ENCODE measurements at regions not wholly inside any gene's neighbourhood (a gene's known extent, or its start where the extent isn't known, plus 50 kb on each side); places are given as distances from the start of the nearest gene placed in this dataset.

DNA sequence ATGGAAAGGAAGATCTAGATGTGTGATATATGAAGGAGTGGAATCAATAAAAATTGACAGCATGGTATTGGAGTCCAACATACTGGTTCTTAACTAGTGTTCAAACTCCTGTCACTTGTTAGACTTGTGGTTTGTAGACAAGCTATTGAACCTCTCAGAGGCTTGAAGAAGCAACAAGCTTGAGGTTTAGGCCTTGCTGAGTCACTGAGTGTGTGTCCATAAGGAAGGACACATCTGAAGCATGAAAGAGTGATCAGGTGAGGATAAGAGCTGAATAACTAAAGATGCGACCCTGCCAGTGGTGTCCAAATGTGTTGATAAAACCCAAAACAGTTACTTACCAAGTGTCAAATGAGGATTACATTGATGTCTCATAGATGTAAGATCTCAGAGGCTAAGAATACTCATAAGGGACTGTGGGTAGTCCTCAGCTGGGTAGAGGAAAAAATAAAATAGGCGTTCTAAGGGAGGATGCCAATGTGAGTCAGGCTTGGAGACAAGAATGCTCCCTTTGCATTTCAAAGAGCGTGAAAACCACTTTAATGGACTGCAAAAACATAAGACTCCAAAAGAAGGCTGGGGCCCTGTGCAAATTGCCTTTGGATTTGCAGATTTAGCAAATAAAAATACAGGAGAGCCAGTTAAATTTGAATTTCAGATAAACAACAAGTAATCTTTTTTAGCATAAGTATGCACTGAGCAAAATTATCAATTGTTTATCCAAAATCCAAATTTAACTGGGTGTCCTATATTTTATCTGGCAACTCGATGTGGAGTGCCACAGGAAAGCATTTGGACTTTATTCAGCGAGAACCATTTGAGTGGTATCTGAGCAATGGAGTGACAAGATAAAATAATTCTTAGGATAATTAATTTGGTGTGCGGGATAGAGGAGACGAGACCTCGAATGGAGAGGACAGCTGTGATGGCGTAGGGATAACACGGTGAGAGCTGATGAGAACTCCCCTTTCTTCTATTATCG is 757.3 kb upstream of the WWC1 start:
- intact Hi-C loops (cut with micrococcal nuclease), result no loop called here

DNA sequence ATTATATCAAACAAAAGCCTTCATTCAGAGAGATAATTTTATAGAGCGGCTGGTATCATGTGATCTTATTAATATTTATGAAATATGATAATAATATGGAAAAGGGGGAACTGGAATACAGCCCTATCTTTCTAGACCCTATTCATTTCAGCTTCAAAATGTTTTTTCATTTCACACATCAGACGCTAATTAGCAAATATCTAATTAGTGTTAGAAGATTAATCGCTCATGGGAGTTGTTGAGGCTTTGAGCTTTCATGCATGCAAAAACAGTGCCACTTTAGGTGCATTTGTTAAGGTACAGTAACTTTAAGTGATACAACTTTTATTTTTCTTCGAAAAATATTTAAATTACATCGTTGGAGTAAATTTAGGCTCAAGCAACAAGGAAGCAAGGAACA is 751.7 kb upstream of the WWC1 start:
- intact Hi-C loops (cut with micrococcal nuclease), result no loop called here

DNA sequence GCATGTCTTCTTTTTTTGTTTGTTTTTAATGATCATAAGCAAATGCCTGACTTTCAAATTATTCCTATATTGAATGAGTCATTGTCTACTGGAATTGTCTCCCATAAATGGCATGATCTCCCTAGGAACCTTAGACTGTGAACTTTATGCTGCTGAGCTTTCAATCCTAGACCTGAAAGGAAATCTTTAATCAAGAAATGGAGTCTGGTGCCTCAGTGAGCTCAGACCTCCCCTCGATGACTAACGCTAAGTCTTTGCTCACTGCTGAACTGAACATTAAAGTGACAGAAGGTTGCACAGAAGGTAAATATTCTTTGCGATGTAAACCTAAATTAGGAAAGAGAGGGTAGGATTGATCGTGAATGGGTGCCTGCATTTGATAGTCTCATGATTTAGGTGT is 745.2 kb upstream of the WWC1 start:
- intact Hi-C loops (cut with micrococcal nuclease), result no loop called here

DNA sequence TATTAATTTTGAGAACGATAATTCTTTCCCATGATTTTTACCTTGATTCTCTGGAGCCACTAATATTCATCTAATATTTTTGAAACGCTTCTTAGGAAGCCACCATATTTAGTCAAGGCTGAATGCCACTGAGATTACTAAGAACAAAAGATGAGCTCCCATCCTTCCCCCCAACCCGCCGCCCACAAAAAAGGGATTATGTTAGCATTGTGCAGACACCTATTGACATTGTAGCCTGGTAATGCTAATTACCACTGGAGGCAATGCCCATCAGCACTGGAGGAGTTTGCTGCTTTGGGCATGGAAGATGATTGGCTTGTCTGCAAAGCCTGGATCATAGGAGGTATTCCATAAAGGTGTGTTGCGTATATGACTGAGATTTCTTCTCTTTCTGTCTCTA is 739.1 kb upstream of the WWC1 start:
- intact Hi-C loops (cut with micrococcal nuclease), result no loop called here

DNA sequence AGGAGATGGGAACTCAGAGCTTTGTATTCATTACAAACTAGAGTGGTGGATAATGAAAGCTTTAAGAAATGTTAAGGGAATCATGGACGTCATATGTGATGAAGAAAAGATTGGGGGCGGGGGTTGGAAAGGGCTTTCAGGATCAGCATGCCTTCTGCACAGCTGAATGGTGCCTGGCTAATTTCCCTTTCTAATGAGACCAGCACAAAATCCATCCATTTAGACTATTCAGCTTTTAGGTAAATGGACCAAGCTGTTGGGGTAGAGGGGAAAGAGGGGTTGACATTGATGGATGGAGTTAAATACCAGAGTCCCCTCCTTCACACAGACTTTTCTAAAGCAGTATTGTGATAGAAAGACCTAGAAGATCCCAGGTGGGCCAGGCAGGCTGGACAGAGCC is 737.9 kb upstream of the WWC1 start:
- intact Hi-C loops (cut with micrococcal nuclease), result no loop called here

DNA sequence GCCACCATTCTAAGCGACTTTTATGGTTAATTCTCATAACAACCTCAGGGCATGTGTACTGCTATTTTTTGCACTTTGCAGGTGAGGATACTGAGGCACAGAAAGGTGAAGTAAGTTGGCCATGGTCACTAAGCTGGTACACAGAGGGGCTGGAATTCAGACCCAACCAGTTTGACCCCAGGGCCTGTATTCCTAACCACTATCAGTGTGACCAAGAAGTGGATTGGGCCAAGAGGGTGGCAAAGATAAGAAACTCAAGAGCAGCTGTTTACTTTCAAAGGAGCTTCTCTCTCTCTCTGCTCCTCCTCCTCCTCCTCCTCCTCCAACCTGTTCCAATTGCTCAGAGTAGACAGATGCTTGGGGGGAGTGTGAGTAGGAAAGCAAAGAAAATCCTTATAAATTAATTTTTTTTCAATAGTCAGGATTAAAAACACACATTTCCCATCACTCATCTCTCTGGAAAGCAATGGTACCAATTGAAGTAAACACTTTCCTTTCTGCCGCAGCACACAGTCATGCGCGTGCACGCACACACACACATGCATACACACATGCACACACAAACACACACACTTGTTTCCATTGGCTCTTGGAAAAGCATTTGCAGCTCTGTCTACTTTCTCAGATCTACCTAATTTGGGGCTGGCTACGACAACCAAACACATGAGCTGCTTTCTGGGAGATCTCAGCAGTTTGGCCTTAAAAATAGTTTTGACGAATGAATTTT is 736.7 kb upstream of the WWC1 start:
- intact Hi-C loops (cut with micrococcal nuclease), result no loop called here

DNA sequence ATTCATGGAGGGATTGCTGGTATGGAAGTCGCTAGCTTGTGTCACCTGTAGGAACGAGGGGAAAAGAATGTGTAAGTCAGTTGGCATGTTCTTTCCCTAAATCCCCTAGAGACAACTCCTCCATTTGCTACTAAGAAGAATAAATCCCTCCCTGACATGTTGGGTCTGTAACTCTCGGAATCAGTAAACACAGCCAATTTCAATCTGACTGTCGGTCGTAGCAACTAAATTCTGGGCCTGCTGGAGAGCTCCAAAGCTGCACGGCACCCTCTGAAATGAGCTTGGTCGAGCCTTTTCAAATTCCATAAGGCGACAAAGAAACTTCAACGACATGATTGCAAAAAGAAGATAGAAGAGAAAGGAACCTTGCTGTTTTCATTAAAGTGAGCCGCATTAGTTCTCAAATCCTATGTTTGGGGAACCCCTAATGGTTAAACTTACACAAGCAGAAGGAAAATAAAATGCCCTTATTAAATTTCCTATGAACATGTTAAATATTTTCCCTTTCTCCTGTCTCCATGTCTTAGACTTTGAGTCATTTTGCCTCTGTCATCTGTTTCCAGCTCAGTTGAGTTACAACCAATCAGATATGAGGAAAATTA is 735.8 kb upstream of the WWC1 start:
- intact Hi-C loops (cut with micrococcal nuclease), result no loop called here

DNA sequence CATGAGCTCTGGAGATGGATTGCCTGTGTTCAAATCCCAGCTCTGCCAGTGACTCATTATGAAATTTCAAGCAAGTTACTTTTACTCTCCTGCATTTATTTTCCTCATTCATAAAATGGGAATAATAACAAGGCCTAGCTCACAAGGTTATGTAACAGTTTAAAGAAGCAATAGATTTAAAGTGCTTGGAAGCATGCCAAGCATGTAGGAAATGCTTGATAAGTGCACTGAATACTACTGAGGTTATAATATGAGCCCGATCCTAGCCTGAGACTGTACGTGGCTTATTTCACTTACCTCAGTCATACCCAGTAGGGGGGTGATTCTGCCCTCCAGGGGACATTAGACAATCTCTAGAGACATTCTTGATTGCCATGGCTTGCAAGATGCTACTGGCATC is 734.1 kb upstream of the WWC1 start:
- intact Hi-C loops (cut with micrococcal nuclease), result no loop called here

DNA sequence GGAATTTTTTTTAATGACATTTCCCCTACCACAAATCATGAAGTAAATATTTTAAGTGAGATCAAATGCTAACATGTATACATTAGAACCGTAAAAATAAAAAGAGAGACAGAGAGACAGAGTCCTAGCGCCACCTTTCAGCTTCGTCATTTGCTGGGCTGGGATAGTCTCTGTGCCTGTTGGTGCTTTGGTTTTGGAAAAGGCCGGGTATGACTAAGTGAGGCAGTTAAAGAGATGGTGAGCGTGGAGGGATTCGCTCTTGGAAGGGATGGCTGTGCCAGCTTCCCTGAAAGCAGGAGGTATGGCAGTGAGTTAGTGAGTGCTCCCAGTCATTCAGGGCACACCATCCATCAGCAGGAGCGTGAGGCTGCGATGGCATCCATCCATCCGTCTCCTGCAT is 729.6 kb upstream of the WWC1 start:
- intact Hi-C loops (cut with micrococcal nuclease), result no loop called here

DNA sequence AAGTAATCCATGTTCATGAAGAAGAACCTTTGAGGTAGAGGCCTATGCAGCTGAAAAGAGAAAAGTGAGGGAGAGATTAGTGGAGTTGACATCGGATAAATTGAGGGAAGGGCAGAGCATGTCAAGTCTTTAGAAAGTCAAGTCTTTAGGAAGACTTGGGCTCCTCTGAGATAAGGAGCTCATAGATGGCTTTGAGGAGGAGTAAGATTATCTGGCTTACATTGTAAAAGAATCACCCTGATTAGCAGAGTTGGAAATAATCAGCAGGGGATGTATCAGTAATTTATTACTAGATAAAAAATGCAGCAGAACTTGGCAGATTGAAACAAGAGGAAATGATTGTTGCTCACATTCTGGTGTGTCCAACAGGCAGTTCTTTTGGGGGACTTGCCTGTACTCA is 727.2 kb upstream of the WWC1 start:
- intact Hi-C loops (cut with micrococcal nuclease), result no loop called here

DNA sequence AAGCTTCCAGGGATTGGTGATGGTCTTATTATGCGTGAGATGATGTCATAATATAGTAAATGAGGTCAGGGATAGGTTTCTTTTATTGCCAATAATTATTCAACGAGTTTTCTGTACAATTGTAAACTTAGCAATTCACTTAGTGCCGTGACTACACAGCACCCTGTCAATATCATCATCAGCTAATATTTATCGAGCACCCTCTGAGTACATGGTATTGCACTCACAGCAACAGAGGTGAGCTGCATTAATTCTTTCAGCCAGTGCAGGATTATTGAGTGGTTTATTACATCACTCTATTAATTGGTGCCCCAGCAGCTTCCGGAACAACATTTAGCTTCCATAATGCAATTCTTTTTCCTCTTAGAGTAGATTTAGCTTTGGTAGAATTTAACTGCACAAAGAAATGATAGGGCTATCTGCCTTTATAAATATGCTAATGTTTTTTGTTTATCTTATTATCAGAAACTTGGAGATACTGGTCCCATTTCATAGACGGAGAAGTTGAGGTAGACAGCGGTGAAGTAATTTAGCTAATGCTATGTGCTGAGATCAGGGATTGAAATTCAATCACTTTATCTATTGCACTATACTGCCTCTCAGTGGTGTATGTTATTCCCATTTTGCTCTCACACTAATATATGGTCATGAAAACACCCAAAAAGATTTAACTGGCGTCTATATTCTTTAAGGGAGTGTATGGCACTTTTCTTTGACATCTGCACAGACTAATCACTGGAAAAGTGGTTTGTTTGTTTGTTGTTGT is 726.1 kb upstream of the WWC1 start:
- intact Hi-C loops (cut with micrococcal nuclease), result no loop called here

DNA sequence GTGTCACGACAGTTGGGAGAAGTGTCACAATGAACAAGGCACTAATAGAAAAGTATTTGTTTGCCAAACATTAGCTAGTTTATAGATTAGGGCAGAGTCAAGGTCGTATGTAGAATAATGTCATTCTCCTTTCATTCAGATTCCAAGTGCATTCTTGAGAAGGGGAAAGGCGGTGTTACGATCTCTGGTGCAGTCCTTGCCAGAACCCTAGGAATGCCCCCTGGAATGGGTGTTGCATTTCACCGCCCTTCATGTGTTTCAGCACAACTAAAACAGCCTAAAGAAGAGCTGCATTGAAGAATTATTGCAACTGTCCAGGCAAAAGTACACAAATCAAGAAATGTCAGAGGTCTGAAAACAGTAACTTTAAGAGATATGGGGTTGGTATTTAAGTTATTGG is 721.0 kb upstream of the WWC1 start:
- intact Hi-C loops (cut with micrococcal nuclease), result no loop called here

DNA sequence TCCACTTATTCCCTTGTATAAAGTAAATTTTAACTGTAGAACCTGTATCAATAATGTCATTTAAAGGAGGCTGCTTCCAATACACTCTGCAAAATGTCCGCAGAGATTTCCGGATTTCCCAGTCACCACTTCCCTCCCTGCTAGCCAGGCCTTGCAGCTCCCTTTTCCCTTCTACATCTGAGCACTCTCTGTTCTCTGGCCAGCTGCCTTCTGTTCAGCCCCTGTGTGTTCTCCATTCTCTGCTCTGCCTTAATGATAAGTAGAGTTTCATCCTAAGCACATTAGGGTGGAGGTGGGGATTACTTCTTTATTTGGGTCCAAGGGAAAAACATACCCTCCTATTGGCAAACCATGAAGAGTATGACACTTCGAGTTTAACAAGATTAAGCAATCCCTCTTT is 719.6 kb upstream of the WWC1 start:
- intact Hi-C loops (cut with micrococcal nuclease), result no loop called here

DNA sequence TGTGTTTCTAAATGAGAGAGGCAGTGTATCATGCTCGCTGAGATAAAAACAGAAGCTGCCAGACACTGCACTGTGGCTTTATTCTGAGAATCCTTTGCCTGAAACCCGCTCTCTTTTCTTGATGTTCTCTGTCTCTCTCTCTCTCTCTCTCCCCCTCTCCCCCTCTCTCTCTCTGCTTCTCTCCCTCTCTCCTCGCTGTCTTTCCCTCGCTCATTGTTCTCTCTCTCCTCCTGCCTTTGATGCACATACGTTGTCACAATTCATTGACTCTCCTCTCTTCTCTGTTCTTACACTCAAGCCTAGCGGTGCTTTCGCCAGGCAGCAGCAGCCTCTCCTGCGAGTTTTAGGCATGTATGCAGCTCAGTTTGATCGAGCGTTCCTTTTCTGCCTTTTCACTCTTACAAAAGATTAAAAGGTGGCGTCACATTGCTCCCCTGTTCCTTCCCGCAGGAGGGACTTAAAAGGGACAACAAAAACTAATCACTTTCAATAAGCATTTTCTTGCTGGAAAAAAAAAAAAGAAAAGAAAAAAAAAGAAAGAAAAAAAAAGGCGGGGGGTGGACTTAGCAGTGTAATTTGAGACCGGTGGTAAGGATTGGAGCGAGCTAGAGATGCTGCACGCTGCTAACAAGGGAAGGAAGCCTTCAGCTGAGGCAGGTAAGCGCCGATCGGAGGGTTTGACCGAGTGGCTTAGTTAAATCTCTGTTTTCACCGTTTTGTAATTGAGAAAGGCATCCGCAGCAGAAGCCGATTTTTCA is 717.9 kb upstream of the WWC1 start:
- intact Hi-C loops (cut with micrococcal nuclease), result no loop called here

DNA sequence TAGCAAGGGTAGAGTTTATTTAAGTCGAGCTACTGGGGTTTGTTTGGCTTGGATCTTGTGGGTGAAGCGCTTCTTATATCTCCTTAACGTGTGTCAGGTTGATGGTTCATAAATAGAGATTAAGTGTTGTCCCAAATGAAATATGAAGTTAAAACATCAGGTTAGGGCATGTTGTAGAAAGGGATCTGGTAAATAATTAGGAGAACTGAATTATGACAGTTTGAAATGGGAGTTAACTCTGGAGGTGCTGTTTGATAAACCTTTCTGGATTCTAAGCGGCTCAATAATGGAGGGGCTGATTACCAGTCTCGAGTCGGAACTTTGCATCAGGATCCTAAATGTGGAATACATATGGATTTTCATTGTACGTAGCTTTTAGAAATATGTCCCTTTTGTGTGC is 717.0 kb upstream of the WWC1 start:
- intact Hi-C loops (cut with micrococcal nuclease), result no loop called here

DNA sequence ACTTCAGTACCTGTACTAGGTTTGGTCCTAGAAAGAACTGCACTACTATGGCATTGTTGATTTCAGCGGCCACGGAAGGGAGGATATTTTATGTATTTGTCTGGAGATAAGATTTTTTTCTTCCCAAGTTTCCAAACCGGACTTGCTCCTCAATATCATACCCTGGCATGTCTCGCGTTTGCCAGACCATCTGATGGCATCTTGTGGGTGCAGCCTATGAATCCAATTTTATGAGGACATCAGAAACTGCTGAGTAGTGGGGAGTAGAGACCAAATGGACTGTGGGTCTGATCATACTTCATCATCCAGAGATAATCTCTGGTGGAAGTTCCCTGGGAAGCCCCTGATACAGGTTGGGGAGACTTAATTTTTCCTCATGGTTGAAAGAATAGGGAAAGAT is 716.1 kb upstream of the WWC1 start:
- intact Hi-C loops (cut with micrococcal nuclease), result no loop called here

DNA sequence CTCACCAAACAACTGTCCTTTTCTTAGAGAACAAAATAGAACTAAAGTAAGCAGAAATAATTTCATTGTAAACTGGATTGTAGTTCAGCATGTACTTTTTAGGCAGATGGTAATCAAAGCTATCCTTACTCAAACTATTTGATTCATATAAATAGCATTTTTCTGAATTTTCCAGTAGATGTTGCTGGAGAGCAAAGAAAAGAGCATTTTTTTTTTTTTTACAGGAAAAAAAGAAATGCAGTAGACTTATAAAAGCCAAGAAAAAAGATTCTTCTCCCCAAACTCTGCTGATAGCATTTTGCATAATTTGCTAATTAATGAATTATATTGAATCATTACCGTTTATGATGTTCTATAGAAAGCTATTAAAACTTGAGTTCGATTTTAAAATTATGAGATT is 715.3 kb upstream of the WWC1 start:
- intact Hi-C loops (cut with micrococcal nuclease), result no loop called here

DNA sequence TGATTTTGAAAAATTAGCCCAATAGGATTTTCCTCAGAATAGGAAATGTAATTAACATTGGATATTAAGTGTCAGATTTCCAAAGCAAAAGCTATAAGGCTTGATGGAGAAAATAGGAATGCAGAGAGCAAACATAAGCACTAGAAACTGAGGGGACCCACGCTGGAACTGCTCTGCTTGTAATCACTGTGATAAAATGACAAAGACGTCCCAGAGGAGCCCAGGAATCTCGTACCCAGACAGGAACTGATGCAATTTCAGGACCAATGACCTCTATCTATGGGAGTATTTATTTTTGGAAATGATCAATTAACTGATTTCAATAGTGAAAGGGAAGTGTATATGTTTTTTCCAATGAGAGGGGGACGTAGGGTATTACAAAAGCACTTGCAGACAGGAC is 714.5 kb upstream of the WWC1 start:
- intact Hi-C loops (cut with micrococcal nuclease), result no loop called here

DNA sequence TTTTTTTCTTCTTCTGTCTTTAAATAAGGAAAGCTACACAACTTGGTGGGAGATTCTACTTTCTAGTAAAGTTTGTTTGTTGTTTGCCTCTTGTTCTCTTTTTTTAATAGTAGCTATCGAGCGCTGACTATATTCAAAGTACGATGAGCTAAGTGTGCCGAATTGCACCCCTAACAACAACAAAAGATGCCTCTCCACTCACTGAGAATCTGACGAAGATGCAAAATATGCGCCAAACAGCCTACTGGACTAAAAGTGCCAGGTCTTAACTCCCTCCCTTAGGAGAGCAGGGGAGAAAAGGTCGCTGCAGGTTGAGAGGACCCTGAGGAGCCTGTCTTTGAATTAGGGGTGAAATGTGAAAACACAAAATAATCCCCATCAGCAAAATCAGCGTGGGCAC is 713.8 kb upstream of the WWC1 start:
- intact Hi-C loops (cut with micrococcal nuclease), result no loop called here

DNA sequence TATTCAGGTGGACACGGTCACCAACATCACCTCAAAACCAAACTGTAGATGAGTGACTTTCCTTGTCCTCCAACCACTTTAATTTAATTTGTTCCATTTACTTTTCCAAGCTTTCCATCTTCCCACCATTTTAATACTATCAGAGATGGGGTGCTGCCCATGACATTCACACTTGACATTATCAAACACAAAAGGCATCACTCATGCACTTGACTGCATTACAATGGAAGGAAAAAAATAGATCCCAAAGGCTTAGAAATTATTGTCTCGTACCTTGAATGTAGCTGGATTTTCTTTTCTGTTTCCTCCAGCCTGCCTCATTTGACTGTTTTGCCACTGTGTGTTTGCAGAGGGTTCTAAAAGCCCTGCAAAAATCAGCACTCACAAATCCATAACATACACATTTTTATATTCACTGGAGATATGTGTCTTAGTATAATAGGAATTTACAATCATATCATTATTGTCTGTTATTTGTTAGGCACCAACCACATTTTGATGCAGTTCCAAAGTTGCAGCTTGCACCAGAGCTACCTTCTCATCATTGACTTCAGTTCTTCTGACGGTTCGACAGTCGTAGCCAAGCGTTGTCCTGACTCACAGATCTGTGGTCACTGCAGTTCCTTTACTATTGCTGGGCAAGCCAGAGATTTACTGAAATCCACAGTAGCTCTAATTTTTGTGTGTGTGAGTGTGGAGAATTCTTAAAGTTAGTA is 712.3 kb upstream of the WWC1 start:
- intact Hi-C loops (cut with micrococcal nuclease), result no loop called here

All from T-helper 1 cell treated with Interleukin-12 subunit alpha and Interleukin-12 subunit beta and Interleukin-4 antibody, amounts not matched to agents 30 ng/mL and 1 ng/mL, for 36 hours (primary cell).